WTC11 (cell line): ENCODE measurements at regions not wholly inside any gene's neighbourhood (a gene's known extent, or its start where the extent isn't known, plus 50 kb on each side); places are given as distances from the start of the nearest gene placed in this dataset.

Source experiments
- ATAC-seq: fragments of 200-7000 bp; cut with Tn5 transposase; 2 replicates; pipeline ENCODE4 v1.10.0; 2021; ENCODE audit warnings: mild to moderate bottlenecking, moderate library complexity
- CTCF ChIA-PET: fragments of 300-600 bp; sonication (Branson Sonifier 250); formaldehyde crosslinking; loops from one replicate; lab custom pipeline; 2021; ENCODE audit warnings: antibody characterized with exemption; lab: Charles Lee
- POLR2A ChIA-PET: fragments of 350-600 bp; sonication (Branson Sonifier 250); formaldehyde crosslinking; loops from one replicate; lab custom pipeline; 2021; ENCODE audit warnings: antibody characterized with exemption; lab: Charles Lee
- DNase-seq: peaks from one replicate; pipeline ENCODE4 v3.0.0; 2021; ENCODE audit warnings: low spot score
- H3K27ac Mint-ChIP-seq: 2 replicates; pipeline ENCODE4 v1.8.0; 2021; ENCODE audit warnings: mixed read lengths
- H3K27me3 Mint-ChIP-seq: 2 replicates; pipeline ENCODE4 v1.8.0; 2021; ENCODE audit warnings: low read depth, mild to moderate bottlenecking, moderate library complexity, mixed read lengths
- H3K36me3 Mint-ChIP-seq: 2 replicates; pipeline ENCODE4 v1.8.0; 2021; ENCODE audit warnings: mixed read lengths
- H3K4me1 Mint-ChIP-seq: 2 replicates; pipeline ENCODE4 v1.8.0; 2022; ENCODE audit warnings: mixed read lengths
- H3K4me3 Mint-ChIP-seq: 2 replicates; pipeline ENCODE4 v1.8.0; 2021; ENCODE audit warnings: mild to moderate bottlenecking, moderate library complexity, mixed read lengths
- H3K9me3 Mint-ChIP-seq: 2 replicates; pipeline ENCODE4 v1.8.0; 2021; ENCODE audit warnings: mixed read lengths
- CREB1 ChIP-seq: sonication (generic); formaldehyde crosslinking; IDR thresholded peaks from 2 replicates; pipeline ENCODE4 v1.8.0; 2023; ENCODE audit warnings: mild to moderate bottlenecking, missing genetic modification reagents
- GRHL2 ChIP-seq: fragments of 250-450 bp; sonication (Bioruptor Pico); IDR thresholded peaks from 2 replicates; pipeline ENCODE4 v1.8.0; 2022; ENCODE audit warnings: mild to moderate bottlenecking, moderate library complexity; ENCODE audit not compliant: insufficient replicate concordance, severe bottlenecking
- HMGA2 ChIP-seq: fragments of 250-450 bp; sonication (Bioruptor Pico); IDR thresholded peaks from 2 replicates; pipeline ENCODE4 v1.4.0; 2021; ENCODE audit warnings: mild to moderate bottlenecking, moderate library complexity
- MAX ChIP-seq: sonication (generic); formaldehyde crosslinking; IDR thresholded peaks from 2 replicates; pipeline ENCODE4 v1.8.0; 2022; ENCODE audit warnings: mild to moderate bottlenecking, missing genetic modification reagents
- MLX ChIP-seq: sonication (generic); formaldehyde crosslinking; IDR thresholded peaks from 2 replicates; pipeline ENCODE4 v1.8.1; 2023; ENCODE audit warnings: mild to moderate bottlenecking, missing genetic modification reagents, moderate library complexity
- NFYB ChIP-seq: sonication (generic); formaldehyde crosslinking; conservative IDR thresholded peaks from 2 replicates; pipeline ENCODE4 v1.8.0; 2022; ENCODE audit warnings: low read depth, missing genetic modification reagents
- PRDM15 ChIP-seq: sonication (generic); formaldehyde crosslinking; IDR thresholded peaks from 2 replicates; pipeline ENCODE4 v1.8.0; 2022; ENCODE audit warnings: missing genetic modification reagents
- SMAD4 ChIP-seq: sonication (generic); formaldehyde crosslinking; IDR thresholded peaks from 2 replicates; pipeline ENCODE4 v1.8.0; 2022; ENCODE audit warnings: mild to moderate bottlenecking, missing genetic modification reagents
- TP53 ChIP-seq: sonication (generic); formaldehyde crosslinking; IDR thresholded peaks from 2 replicates; pipeline ENCODE4 v1.8.1; 2023; ENCODE audit warnings: mild to moderate bottlenecking, missing genetic modification reagents
- ZNF121 ChIP-seq: sonication (generic); formaldehyde crosslinking; IDR thresholded peaks from 2 replicates; pipeline ENCODE4 v1.8.0; 2023; ENCODE audit warnings: missing genetic modification reagents
- ZNF416 ChIP-seq: fragments of 250-450 bp; sonication (Bioruptor Pico); IDR thresholded peaks from 2 replicates; pipeline ENCODE4 v1.9.0; 2021; ENCODE audit warnings: mild to moderate bottlenecking, inconsistent platforms
- TF ChIP-seq, protein P1 (sequence below): sonication (generic); formaldehyde crosslinking; IDR thresholded peaks from 2 replicates; pipeline ENCODE4 v1.8.0; 2022; ENCODE audit warnings: mild to moderate bottlenecking, missing genetic modification reagents
- TF ChIP-seq, protein P2 (sequence below): sonication (generic); formaldehyde crosslinking; IDR thresholded peaks from 2 replicates; pipeline ENCODE4 v1.8.1; 2022; ENCODE audit warnings: low read depth, missing genetic modification reagents, borderline replicate concordance
- TF ChIP-seq, protein P3 (sequence below): sonication (generic); formaldehyde crosslinking; IDR thresholded peaks from 2 replicates; pipeline ENCODE4 v1.8.0; 2023; ENCODE audit warnings: missing genetic modification reagents, mild to moderate bottlenecking, borderline replicate concordance

- ChIA-PET POLR2A (no interaction called here), CTCF (no interaction called here)
- peaks cover 17% of the 10 kb centered on the region for H3K4me1 Mint-ChIP-seq
- no peak for ATAC-seq
- H3K36me3 Mint-ChIP-seq, result no peaks in the 10 kb centered on the region
- no peak overlapping the region for H3K27ac Mint-ChIP-seq
- H3K9me3 Mint-ChIP-seq, result peaks cover 8% of the 10 kb centered on the region
- no peak for DNase-seq
- no peak overlapping the region for H3K4me3 Mint-ChIP-seq
- TF ChIP-seq MLX (no peak), ZNF416 (CRISPR knock-in tag) (no peak), CREB1 (no peak), NFYB (CRISPR knock-in tag) (no peak), TP53 (CRISPR knock-in tag) (no peak), GRHL2 (CRISPR knock-in tag) (no peak), PRDM15 (no peak), ZNF121 (CRISPR knock-in tag) (no peak), MAX (CRISPR knock-in tag) (no peak), HMGA2 (CRISPR knock-in tag) (no peak)
- TF ChIP-seq, protein P1, sequence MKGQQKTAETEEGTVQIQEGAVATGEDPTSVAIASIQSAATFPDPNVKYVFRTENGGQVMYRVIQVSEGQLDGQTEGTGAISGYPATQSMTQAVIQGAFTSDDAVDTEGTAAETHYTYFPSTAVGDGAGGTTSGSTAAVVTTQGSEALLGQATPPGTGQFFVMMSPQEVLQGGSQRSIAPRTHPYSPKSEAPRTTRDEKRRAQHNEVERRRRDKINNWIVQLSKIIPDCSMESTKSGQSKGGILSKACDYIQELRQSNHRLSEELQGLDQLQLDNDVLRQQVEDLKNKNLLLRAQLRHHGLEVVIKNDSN, result no peak
- TF ChIP-seq, protein P2, sequence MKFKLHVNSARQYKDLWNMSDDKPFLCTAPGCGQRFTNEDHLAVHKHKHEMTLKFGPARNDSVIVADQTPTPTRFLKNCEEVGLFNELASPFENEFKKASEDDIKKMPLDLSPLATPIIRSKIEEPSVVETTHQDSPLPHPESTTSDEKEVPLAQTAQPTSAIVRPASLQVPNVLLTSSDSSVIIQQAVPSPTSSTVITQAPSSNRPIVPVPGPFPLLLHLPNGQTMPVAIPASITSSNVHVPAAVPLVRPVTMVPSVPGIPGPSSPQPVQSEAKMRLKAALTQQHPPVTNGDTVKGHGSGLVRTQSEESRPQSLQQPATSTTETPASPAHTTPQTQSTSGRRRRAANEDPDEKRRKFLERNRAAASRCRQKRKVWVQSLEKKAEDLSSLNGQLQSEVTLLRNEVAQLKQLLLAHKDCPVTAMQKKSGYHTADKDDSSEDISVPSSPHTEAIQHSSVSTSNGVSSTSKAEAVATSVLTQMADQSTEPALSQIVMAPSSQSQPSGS, result no peak
- no peaks in the 10 kb centered on the region for H3K27me3 Mint-ChIP-seq
These were observed 2726.8 kb downstream of the PCDH7 start for GRCh38 chr4:33446953-33447352.

GRCh38 chr4:33448948-33449347, 2728.8 kb downstream of the PCDH7 start:
- DNase-seq (no peak), ATAC-seq (no peak)
- Mint-ChIP-seq H3K4me3 (no peak overlapping the region), H3K27me3 (no peaks in the 10 kb centered on the region), H3K27ac (no peak overlapping the region), H3K36me3 (no peaks in the 10 kb centered on the region), H3K4me1 (peaks cover 17% of the 10 kb centered on the region), H3K9me3 (peaks cover 11% of the 10 kb centered on the region)
- ChIA-PET CTCF (no interaction called here), POLR2A (no interaction called here)
- no peak for TF ChIP-seq SMAD4 (CRISPR knock-in tag)
- TF ChIP-seq, protein P3, sequence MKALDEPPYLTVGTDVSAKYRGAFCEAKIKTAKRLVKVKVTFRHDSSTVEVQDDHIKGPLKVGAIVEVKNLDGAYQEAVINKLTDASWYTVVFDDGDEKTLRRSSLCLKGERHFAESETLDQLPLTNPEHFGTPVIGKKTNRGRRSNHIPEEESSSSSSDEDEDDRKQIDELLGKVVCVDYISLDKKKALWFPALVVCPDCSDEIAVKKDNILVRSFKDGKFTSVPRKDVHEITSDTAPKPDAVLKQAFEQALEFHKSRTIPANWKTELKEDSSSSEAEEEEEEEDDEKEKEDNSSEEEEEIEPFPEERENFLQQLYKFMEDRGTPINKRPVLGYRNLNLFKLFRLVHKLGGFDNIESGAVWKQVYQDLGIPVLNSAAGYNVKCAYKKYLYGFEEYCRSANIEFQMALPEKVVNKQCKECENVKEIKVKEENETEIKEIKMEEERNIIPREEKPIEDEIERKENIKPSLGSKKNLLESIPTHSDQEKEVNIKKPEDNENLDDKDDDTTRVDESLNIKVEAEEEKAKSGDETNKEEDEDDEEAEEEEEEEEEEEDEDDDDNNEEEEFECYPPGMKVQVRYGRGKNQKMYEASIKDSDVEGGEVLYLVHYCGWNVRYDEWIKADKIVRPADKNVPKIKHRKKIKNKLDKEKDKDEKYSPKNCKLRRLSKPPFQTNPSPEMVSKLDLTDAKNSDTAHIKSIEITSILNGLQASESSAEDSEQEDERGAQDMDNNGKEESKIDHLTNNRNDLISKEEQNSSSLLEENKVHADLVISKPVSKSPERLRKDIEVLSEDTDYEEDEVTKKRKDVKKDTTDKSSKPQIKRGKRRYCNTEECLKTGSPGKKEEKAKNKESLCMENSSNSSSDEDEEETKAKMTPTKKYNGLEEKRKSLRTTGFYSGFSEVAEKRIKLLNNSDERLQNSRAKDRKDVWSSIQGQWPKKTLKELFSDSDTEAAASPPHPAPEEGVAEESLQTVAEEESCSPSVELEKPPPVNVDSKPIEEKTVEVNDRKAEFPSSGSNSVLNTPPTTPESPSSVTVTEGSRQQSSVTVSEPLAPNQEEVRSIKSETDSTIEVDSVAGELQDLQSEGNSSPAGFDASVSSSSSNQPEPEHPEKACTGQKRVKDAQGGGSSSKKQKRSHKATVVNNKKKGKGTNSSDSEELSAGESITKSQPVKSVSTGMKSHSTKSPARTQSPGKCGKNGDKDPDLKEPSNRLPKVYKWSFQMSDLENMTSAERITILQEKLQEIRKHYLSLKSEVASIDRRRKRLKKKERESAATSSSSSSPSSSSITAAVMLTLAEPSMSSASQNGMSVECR (CRISPR knock-in tag), result no peak
- no peak for TF ChIP-seq MAX (CRISPR knock-in tag)
- TF ChIP-seq GRHL2 (CRISPR knock-in tag), result no peak
